ACC112 (cell line): ENCODE measurements at regions not wholly inside any gene's neighbourhood (a gene's known extent, or its start where the extent isn't known, plus 50 kb on each side); places are given as distances from the start of the nearest gene placed in this dataset.

ENCODE experiments used
- H2AFZ ChIP-seq: fragments of 200-600 bp; sonication (generic); one replicate; pipeline ENCODE4 v1.6.0; 2017; ENCODE audit warnings: antibody characterized with exemption, low read length; ENCODE audit not compliant: unreplicated experiment
- H3K27ac ChIP-seq: fragments of 200-600 bp; sonication (generic); 2 replicates; pipeline ENCODE4 v1.5.1; 2014; ENCODE audit warnings: low read depth, mild to moderate bottlenecking, antibody characterized with exemption, low read length, moderate library complexity
- H3K27me3 ChIP-seq: fragments of 200-600 bp; sonication (generic); 2 replicates; pipeline ENCODE4 v1.6.1; 2014; ENCODE audit warnings: mild to moderate bottlenecking, antibody characterized with exemption, low read length, moderate library complexity, mixed read lengths; ENCODE audit not compliant: insufficient read depth
- H3K36me3 ChIP-seq: fragments of 200-600 bp; sonication (generic); 2 replicates; pipeline ENCODE4 v1.6.1; 2016; ENCODE audit warnings: mild to moderate bottlenecking, antibody characterized with exemption, low read length, moderate library complexity, mixed read lengths; ENCODE audit not compliant: insufficient read depth
- H3K4me1 ChIP-seq: fragments of 200-600 bp; sonication (generic); one replicate; pipeline ENCODE4 v1.6.1; 2016; ENCODE audit warnings: low read length, mixed read lengths; ENCODE audit not compliant: insufficient read depth, unreplicated experiment, control insufficient read depth
- H3K4me3 ChIP-seq: fragments of 200-600 bp; sonication (generic); 2 replicates; pipeline ENCODE4 v1.5.1; 2014; ENCODE audit warnings: mild to moderate bottlenecking, low read depth, low read length
- H3K79me2 ChIP-seq: fragments of 200-600 bp; sonication (generic); one replicate; pipeline ENCODE4 v1.6.0; 2016; ENCODE audit warnings: low read length; ENCODE audit not compliant: control insufficient read depth, unreplicated experiment, insufficient read depth

- Histone ChIP-seq H3K4me3 (no peak overlapping the region), H3K27me3 (no peaks in the 10 kb centered on the region), H3K79me2 (no peaks in the 10 kb centered on the region), H3K27ac (no peak overlapping the region), H3K4me1 (peaks cover 33% of the 10 kb centered on the region), H2AFZ (no peak overlapping the region), H3K36me3 (no peaks in the 10 kb centered on the region)
Measured at GRCh38 chr6:25170640-25171039, 108.5 kb upstream of the CARMIL1 start.

DNA sequence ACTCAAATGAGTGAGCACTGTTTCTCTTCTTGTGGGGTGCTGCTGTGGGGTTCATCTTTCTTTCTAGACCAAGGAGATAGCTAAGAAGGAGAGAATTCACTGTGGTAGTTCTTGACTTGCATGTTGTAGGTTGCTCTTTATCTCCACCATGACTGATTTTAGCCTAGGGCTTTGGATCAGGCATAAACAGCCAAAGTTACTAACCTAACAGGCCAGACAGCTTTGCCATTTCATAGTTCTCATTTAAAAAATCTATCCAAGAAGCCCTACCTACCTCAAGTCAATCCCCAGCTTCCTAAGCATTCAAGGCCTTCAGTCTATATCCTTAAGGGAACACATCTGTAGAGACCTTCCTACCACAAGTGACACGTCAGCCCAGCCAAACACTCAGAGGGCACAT lies 107.9 kb upstream of the CARMIL1 start:
- no peak overlapping the region for H3K27ac ChIP-seq
- H3K79me2 ChIP-seq = no peaks in the 10 kb centered on the region
- no peaks in the 10 kb centered on the region for H3K36me3 ChIP-seq
- no peak overlapping the region for H3K4me3 ChIP-seq
- no peaks in the 10 kb centered on the region for H3K27me3 ChIP-seq
- peak overlapping the region; percentile 48 for H2AFZ ChIP-seq
- H3K4me1 ChIP-seq = peaks cover 35% of the 10 kb centered on the region

DNA sequence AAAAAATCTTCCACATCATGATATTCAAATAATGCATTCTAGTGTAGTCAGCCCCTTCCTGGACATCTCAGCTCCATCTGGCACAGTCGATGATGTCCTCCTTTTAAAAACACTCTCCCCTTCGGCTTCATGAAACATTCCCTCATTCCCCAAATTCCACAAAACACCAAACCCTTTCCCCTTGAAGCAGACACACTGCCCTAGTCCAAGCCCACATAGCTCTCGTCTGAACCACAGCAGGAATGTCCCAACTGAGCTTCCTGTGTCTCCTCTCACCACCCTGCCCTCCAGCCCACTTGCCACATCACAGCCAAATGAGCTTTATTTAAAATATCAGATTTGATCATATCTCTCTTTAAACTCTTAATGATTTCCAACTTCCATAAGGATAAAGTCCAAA lies 106.4 kb upstream of the CARMIL1 start:
- Histone ChIP-seq H3K36me3 (no peaks in the 10 kb centered on the region), H3K27me3 (no peaks in the 10 kb centered on the region), H3K79me2 (no peaks in the 10 kb centered on the region), H2AFZ (no peak overlapping the region), H3K4me1 (peaks cover 35% of the 10 kb centered on the region), H3K27ac (peak overlapping the region; percentile 80), H3K4me3 (no peak overlapping the region)

- no peak overlapping the region for H2AFZ ChIP-seq
- peak overlapping the region; percentile 80 for H3K27ac ChIP-seq
Measured at GRCh38 chr6:25173246-25173645, 105.9 kb upstream of the CARMIL1 start.

DNA sequence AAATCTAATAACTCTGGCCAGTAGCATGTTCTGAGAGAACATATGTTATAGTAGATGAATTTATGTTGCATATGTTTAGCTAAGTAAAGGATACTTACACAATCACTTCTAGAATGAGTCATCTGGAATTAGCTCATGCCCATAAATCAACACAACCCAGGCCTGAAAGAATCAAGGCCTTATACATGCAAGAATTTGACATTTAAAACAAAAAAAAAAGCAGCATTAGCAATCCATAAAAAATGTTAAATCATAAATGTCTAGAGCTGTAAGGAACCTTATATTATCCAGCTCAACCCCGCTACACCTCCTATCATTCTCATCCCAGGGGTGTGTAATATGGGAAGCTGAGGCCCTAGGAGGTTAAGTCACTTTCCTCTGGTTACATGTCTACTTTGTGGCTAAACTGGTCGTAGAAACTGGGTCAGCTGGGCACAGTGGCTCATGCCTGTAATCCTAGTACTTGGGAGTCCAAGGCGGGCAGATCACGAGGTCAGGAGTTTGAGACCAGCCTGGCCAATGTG lies 105.2 kb upstream of the CARMIL1 start:
- Histone ChIP-seq H3K4me1 (peaks cover 37% of the 10 kb centered on the region), H3K4me3 (0 out of 2 replicates have a peak overlapping the region, but pooled peaks have one; percentile 11), H3K79me2 (no peaks in the 10 kb centered on the region), H3K36me3 (no peaks in the 10 kb centered on the region), H3K27ac (peak overlapping the region; percentile 80), H2AFZ (no peak overlapping the region), H3K27me3 (no peaks in the 10 kb centered on the region)

More at GRCh38 chr6:25173246-25173645, 105.9 kb upstream of the CARMIL1 start:
- H3K4me1 ChIP-seq = peaks cover 35% of the 10 kb centered on the region
- H3K4me3 ChIP-seq = 0 out of 2 replicates have a peak overlapping the region, but pooled peaks have one; percentile 11
- H3K27me3 ChIP-seq = no peaks in the 10 kb centered on the region
- no peaks in the 10 kb centered on the region for H3K79me2 ChIP-seq
- H3K36me3 ChIP-seq = no peaks in the 10 kb centered on the region

DNA sequence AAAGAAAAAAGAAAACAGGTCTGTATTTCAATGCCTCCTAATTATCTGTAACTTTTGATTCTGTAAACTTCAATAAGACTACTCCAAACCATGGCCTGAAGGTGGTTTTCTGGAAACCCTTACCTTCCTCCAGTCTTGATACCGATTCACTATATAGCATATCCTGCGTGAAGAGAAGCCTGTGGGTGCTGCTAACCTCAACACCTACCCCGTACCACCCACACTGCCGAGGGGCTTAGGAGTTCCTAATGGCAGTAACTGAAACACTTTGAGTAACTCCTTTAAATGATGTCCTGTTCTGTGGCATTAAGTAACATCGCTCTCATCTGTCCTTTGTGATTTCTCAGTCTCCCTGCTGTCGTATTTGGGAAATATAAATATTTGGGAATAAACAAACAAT lies 104.5 kb upstream of the CARMIL1 start:
- no peaks in the 10 kb centered on the region for H3K79me2 ChIP-seq
- H3K27ac ChIP-seq = peak overlapping the region; percentile 80
- H3K27me3 ChIP-seq = no peaks in the 10 kb centered on the region
- H3K4me3 ChIP-seq = no peak overlapping the region
- H2AFZ ChIP-seq = no peak overlapping the region
- no peaks in the 10 kb centered on the region for H3K36me3 ChIP-seq
- H3K4me1 ChIP-seq = peaks cover 43% of the 10 kb centered on the region

GRCh38 chr6:25175196-25175595 lies 104.0 kb upstream of the CARMIL1 start:
- H3K27ac ChIP-seq = 0 out of 2 replicates have a peak overlapping the region, but pooled peaks have one; percentile 11
- no peaks in the 10 kb centered on the region for H3K79me2 ChIP-seq
- peaks cover 46% of the 10 kb centered on the region for H3K4me1 ChIP-seq
- no peak overlapping the region for H3K4me3 ChIP-seq
- H3K36me3 ChIP-seq = no peaks in the 10 kb centered on the region
- no peak overlapping the region for H2AFZ ChIP-seq
- no peaks in the 10 kb centered on the region for H3K27me3 ChIP-seq

DNA sequence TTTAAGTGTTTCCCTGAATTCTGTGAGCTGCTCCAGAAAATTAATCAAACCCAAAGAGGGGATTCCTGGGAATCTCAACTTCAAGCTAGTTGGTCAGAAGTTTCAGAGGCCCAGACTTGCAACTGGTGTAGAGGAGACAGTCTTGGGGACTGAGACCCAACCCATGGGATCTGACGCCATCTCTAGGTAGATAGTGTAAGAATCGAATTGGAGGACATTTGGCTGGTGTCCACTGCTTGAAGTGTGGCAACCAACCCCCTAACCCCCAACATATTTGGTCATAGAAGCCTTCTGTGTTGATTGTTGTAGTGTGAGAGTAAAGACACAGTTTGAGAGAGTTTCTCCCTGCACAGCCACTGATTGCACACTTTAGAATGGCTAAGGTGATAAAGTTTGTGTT lies 103.5 kb upstream of the CARMIL1 start:
- H3K4me3 ChIP-seq = no peak overlapping the region
- H2AFZ ChIP-seq = no peak overlapping the region
- H3K36me3 ChIP-seq = no peaks in the 10 kb centered on the region
- no peaks in the 10 kb centered on the region for H3K79me2 ChIP-seq
- H3K4me1 ChIP-seq = peaks cover 51% of the 10 kb centered on the region
- H3K27ac ChIP-seq = no peak overlapping the region
- no peaks in the 10 kb centered on the region for H3K27me3 ChIP-seq

DNA sequence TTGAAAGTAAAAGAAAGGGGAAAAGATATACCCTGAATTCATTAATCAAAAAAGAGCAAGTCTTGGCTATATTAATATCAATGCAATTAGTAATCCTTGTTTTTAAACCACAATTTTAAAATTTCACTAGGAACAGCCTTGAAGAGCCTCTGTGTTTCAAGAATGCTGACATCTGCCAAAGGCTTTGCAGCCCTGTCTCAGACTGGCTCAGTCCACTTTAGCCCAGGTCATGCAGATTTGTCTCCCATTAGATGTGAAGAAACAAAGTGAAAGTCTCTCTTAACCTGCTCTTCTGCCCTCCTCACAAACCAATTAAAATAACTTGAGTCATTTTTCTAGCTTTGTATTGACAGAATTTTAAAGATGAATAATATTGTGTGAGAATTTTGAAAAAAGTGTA lies 102.7 kb upstream of the CARMIL1 start:
- H3K36me3 ChIP-seq = no peaks in the 10 kb centered on the region
- no peak overlapping the region for H3K4me3 ChIP-seq
- H3K79me2 ChIP-seq = no peaks in the 10 kb centered on the region
- no peak overlapping the region for H3K27ac ChIP-seq
- peaks cover 54% of the 10 kb centered on the region for H3K4me1 ChIP-seq
- no peaks in the 10 kb centered on the region for H3K27me3 ChIP-seq
- H2AFZ ChIP-seq = no peak overlapping the region

GRCh38 chr6:25177500-25178028 lies 101.6 kb upstream of the CARMIL1 start:
- Histone ChIP-seq H3K79me2 (no peaks in the 10 kb centered on the region), H3K27me3 (no peaks in the 10 kb centered on the region), H3K27ac (no peak overlapping the region), H2AFZ (no peak overlapping the region), H3K4me3 (no peak overlapping the region), H3K4me1 (peaks cover 60% of the 10 kb centered on the region), H3K36me3 (no peaks in the 10 kb centered on the region)

DNA sequence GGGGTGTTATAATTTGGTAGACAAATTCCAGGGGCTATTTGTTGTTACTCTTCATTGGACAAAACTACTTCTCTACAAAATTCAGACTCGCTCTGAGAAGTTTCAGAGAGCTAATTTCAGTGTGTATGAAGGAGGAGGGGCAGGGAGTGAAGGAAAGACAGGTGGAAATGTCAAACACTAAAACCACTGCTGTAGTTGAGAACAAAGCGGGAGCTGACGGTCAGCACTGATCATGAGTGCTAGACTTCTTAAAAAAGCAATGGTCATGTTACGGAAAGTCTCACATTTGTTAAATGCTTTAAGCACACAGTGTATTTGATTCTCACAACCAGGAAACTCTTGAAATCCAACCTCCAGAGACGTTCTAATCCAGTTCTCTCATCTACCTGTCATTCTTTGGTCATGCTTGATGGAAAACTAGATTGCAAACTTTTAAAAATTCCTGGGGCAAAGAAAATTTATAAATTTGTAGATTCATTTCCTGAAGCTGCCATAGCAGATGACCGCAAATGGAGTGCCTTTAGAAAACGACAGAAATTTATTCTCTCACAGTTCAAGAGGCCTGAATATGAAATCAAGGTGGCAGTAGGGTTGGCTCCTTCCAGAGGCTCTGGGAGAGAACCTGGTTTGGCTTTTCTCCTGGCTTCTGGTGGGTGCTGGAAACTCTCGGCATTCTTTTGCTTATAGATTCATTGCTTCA lies 100.7 kb upstream of the CARMIL1 start:
- Histone ChIP-seq H3K79me2 (no peaks in the 10 kb centered on the region), H3K27ac (no peak overlapping the region), H2AFZ (no peak overlapping the region), H3K36me3 (no peaks in the 10 kb centered on the region), H3K27me3 (no peaks in the 10 kb centered on the region), H3K4me3 (no peak overlapping the region), H3K4me1 (peaks cover 50% of the 10 kb centered on the region)
